K562 (cell line): ENCODE measurements at regions not wholly inside any gene's neighbourhood (a gene's known extent, or its start where the extent isn't known, plus 50 kb on each side); places are given as distances from the start of the nearest gene placed in this dataset.

ENCODE experiments used
- ATAC-seq: fragments of 200-7000 bp; cut with Tn5 transposase; 3 replicates; pipeline ENCODE4 v1.9.1; 2020; ENCODE audit warnings: moderate library complexity
- BruUV-seq: library from RNA; stranded (reverse); fragments of 400-500 nt; replicated peaks from 2 replicates; lab custom pipeline; 2021; lab: Mats Ljungman, UMichigan
- CTCF ChIA-PET: fragments of 300-600 bp; formaldehyde crosslinking; extraction: SDS; loops from one replicate; lab custom pipeline; 2021; ENCODE audit warnings: low intra/inter-chr PET ratio; lab: Yijun Ruan, JAX
- POLR2A ChIA-PET: fragments of 300-600, 350-650 bp; sonication (Branson Sonifier 250); formaldehyde crosslinking; extraction: SDS; loops from one replicate; lab custom pipeline; 2021; ENCODE audit warnings: antibody characterized with exemption, inconsistent platforms; lab: Yijun Ruan, JAX
- DNase-seq, 4 experiments: peaks; one replicate each; pipeline versions ENCODE4 v3.0.0 to v3.0.0-alpha.2; 2011 to 2018; ENCODE audit warnings: low spot score in 3 of 4, mixed read lengths in 3 of 4; ENCODE audit errors: extremely low read depth in 1 of 4
- FAIRE-seq: peaks from 2 replicates; lab custom pipeline; 2011; peaks lifted over from hg19 to GRCh38; lab: Jason Lieb, UNC
- H2AFZ ChIP-seq: 2 replicates; pipeline ENCODE4 v1.6.0; 2011; ENCODE audit warnings: low read depth, low read length, control low read depth, inconsistent platforms
- H3K27ac ChIP-seq: fragments of 200-600 bp; 3 replicates; pipeline ENCODE4 v1.8.0; 2011; ENCODE audit warnings: low read depth, mild to moderate bottlenecking, control low read depth, inconsistent platforms, low read length, moderate library complexity, mixed read lengths; ENCODE audit errors: extremely low read depth
- H3K27me3 ChIP-seq, 2 experiments: fragments of 300-600 bp in 1 of 2; 2 replicates in 1 of 2; 3 replicates in 1 of 2; pipeline versions ENCODE4 v1.6.0 to v1.8.0; 2011; ENCODE audit warnings: inconsistent platforms in 2 of 2, low read length in 2 of 2, mild to moderate bottlenecking in 1 of 2, mixed read lengths in 1 of 2, moderate library complexity in 1 of 2; ENCODE audit not compliant: control insufficient read depth in 2 of 2, insufficient read depth in 2 of 2
- H3K36me3 ChIP-seq: fragments of 300-600 bp; 3 replicates; pipeline ENCODE4 v1.8.0; 2011; ENCODE audit warnings: mild to moderate bottlenecking, low read length, inconsistent platforms; ENCODE audit not compliant: control insufficient read depth, insufficient read depth
- H3K4me1 ChIP-seq, 2 experiments: fragments of 200-600 bp in 1 of 2; replicated peaks in 1 of 2; 2 replicates in 1 of 2; 3 replicates in 1 of 2; pipeline versions ENCODE4 v1.5.1 to v1.8.0; 2011; ENCODE audit warnings: inconsistent platforms in 2 of 2, low read length in 2 of 2, mild to moderate bottlenecking in 1 of 2, mixed read lengths in 1 of 2, moderate library complexity in 1 of 2; ENCODE audit not compliant: control insufficient read depth in 2 of 2, insufficient read depth in 2 of 2
- H3K4me2 ChIP-seq: 2 replicates; pipeline ENCODE4 v1.6.1; 2011; ENCODE audit warnings: low read length, control low read depth, inconsistent platforms, mixed read lengths; ENCODE audit not compliant: insufficient read depth
- H3K4me3 ChIP-seq: fragments of 200-600 bp; sonication (generic), shearing (Covaris generic); 2 replicates; pipeline ENCODE4 v1.5.1; 2016; ENCODE audit warnings: control low read depth, inconsistent platforms
- H3K79me2 ChIP-seq: fragments of 200-600 bp; 3 replicates; pipeline ENCODE4 v1.8.0; 2011; ENCODE audit warnings: low read length, inconsistent platforms; ENCODE audit not compliant: control insufficient read depth, insufficient read depth
- H3K9ac ChIP-seq, 2 experiments: 2 replicates each; pipeline versions ENCODE4 v1.6.0 to v1.6.1; 2011; ENCODE audit warnings: low read depth in 2 of 2, low read length in 2 of 2, control low read depth in 1 of 2, inconsistent platforms in 1 of 2, mild to moderate bottlenecking in 1 of 2, mixed read lengths in 1 of 2; ENCODE audit not compliant: insufficient read depth in 1 of 2
- H3K9me1 ChIP-seq: one replicate; pipeline ENCODE4 v1.6.0; 2011; ENCODE audit warnings: inconsistent platforms, mild to moderate bottlenecking, low read length, moderate library complexity; ENCODE audit not compliant: control insufficient read depth, insufficient read depth
- H3K9me3 ChIP-seq: replicated peaks from 2 replicates; pipeline ENCODE4 v1.5.1; 2011; ENCODE audit warnings: low read depth, low read length, inconsistent platforms; ENCODE audit not compliant: control insufficient read depth, insufficient read depth
- H4K20me1 ChIP-seq: replicated peaks from 2 replicates; pipeline ENCODE4 v1.6.1; 2011; ENCODE audit warnings: low read length, inconsistent platforms, mixed read lengths; ENCODE audit not compliant: control insufficient read depth, insufficient read depth
- CEBPB ChIP-seq: fragments of 450-650 bp; IDR thresholded peaks from 2 replicates; pipeline ENCODE4 v1.6.1; 2016; ENCODE audit warnings: missing genetic modification characterization, missing compliant biosample characterization
- CEBPG ChIP-seq, 3 experiments: fragments of 200-800 bp in 1 of 3; sonication (Bioruptor generic) in 1 of 3; sonication (generic) in 1 of 3; formaldehyde crosslinking in 1 of 3; IDR thresholded peaks in 2 of 3; conservative IDR thresholded peaks in 1 of 3; 2 replicates each; pipeline versions ENCODE4 v1.6.1 to v1.8.0; 2016 to 2022; ENCODE audit warnings: missing compliant biosample characterization in 2 of 3, missing genetic modification characterization in 2 of 3, mild to moderate bottlenecking in 1 of 3, missing genetic modification reagents in 1 of 3
- DPF2 ChIP-seq: fragments of 450-650 bp; IDR thresholded peaks from 2 replicates; pipeline ENCODE4 v1.6.1; 2016
- ESRRB ChIP-seq: fragments of 250-450 bp; sonication (Bioruptor Pico); IDR thresholded peaks from 2 replicates; pipeline ENCODE4 v1.5.0; 2020; ENCODE audit warnings: mild to moderate bottlenecking, moderate library complexity, borderline replicate concordance
- HDAC3 ChIP-seq: fragments of 450-650 bp; IDR thresholded peaks from 2 replicates; pipeline ENCODE4 v1.6.1; 2018; ENCODE audit warnings: borderline replicate concordance, mild to moderate bottlenecking, moderate library complexity; ENCODE audit not compliant: partially characterized antibody
- HNRNPH1 ChIP-seq: fragments of 200-400 bp; formaldehyde crosslinking; optimal IDR thresholded peaks from 2 replicates; pipeline ENCODE3; 2017; ENCODE audit warnings: low read depth, mild to moderate bottlenecking, low read length, moderate library complexity
- SMARCA5 ChIP-seq: fragments of 450-650 bp; IDR thresholded peaks from 2 replicates; pipeline ENCODE4 v1.6.1; 2016
- ZBTB1 ChIP-seq: sonication (generic); formaldehyde crosslinking; IDR thresholded peaks from 2 replicates; pipeline ENCODE4 v1.8.1; 2023; ENCODE audit warnings: missing genetic modification reagents, low read depth, mild to moderate bottlenecking, borderline replicate concordance
- WGBS: fragments of 100-300 bp; shearing (Covaris generic); methylation state at CpG from one replicate; pipeline ENCODE4 v1.1.6; 2016; ENCODE audit warnings: low coverage, mixed read lengths; ENCODE audit not compliant: insufficient coverage; ENCODE audit errors: missing lambda C conversion rate; 5-methylcytosine and 5-hydroxymethylcytosine counted together
- in situ Hi-C: fragments of 300-500 bp; cut with MboI; formaldehyde crosslinking; loops from 4 replicates; pipeline ENCODE4 v1.15.0; 2018; ENCODE audit warnings: inconsistent platforms, mixed read lengths
- intact Hi-C: fragments of 100-400 bp; cut with micrococcal nuclease; formaldehyde crosslinking; loops from 2 replicates; pipeline ENCODE4 v1.14.2; 2022
- TF ChIP-seq, protein P1 (sequence below), 2 experiments: fragments of 450-650 bp in 1 of 2; sonication (generic) in 1 of 2; formaldehyde crosslinking in 1 of 2; IDR thresholded peaks in 1 of 2; conservative IDR thresholded peaks in 1 of 2; 2 replicates each; pipeline versions ENCODE4 v1.6.1 to v1.8.1; 2016 to 2023; ENCODE audit warnings: mild to moderate bottlenecking in 2 of 2, moderate library complexity in 2 of 2, inconsistent platforms in 1 of 2, missing genetic modification reagents in 1 of 2

GRCh38 chr20:51958099-51959065 is 156.1 kb upstream of the SALL4 start:
- Histone ChIP-seq H3K4me3 (no peak overlapping the region), H3K9me3 (no peaks in the 10 kb centered on the region), H3K4me2 (no peak overlapping the region), H3K27ac (no peak overlapping the region), H3K9ac (no peak overlapping the region), H2AFZ (no peak overlapping the region), H4K20me1 (no peaks in the 10 kb centered on the region), H3K36me3 (no peaks in the 10 kb centered on the region), H3K9me1 (no peaks in the 10 kb centered on the region), H3K4me1 (no peaks in the 10 kb centered on the region), H3K27me3 (peaks cover 5 to 7% of the 10 kb centered on the region in 2 experiments; a peak in 3 of 5 replicates), H3K79me2 (no peaks in the 10 kb centered on the region)
- CTCF ChIA-PET, result interaction anchor here (0.6 kb wide), 1 partner anchor 319 kb away, joined by 3 read pairs; no protein-coding TSS in a partner anchor
- FAIRE-seq (no peak), DNase-seq (no peak), ATAC-seq (no peak)
- under 1% methylated on average over 11 of the region's 11 CpGs for WGBS
- no TSS peak for BruUV-seq
- in situ Hi-C loops (no loop called here), intact Hi-C loops (no loop called here)
- POLR2A ChIA-PET, result interaction anchor here (0.6 kb wide), 2 partner anchors 10 to 18 kb away, joined by 3 to 4 read pairs; no protein-coding TSS in a partner anchor
- no peak for TF ChIP-seq ZBTB1 (CRISPR knock-in tag)
- TF ChIP-seq CEBPG (CRISPR knock-in tag; IDR thresholded peaks at IDR 0.05), result no peak
- TF ChIP-seq CEBPG (tag; conservative IDR thresholded peaks at IDR 0.05 in 1 of 2, IDR thresholded peaks at IDR 0.05 in 1 of 2), result peak in 1 of 2 experiments; percentile 75; a peak in 2 of 4 replicates
- TF ChIP-seq CEBPB, result peak; percentile 32; the same call in 1 of the 2 replicates
- no peak for TF ChIP-seq SMARCA5
- no peak for TF ChIP-seq ESRRB (CRISPR knock-in tag)
- no peak for TF ChIP-seq DPF2
- TF ChIP-seq HNRNPH1, result no peak
- TF ChIP-seq HDAC3, result no peak
- TF ChIP-seq, protein P1, sequence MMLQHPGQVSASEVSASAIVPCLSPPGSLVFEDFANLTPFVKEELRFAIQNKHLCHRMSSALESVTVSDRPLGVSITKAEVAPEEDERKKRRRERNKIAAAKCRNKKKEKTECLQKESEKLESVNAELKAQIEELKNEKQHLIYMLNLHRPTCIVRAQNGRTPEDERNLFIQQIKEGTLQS (IDR thresholded peaks at IDR 0.05), result peak; percentile 47; the same call in 1 of the 2 replicates
- TF ChIP-seq, protein P1 (CRISPR knock-in tag; conservative IDR thresholded peaks at IDR 0.05), result no peak
